ENCODE measurements at regions not wholly inside any gene's neighbourhood (a gene's known extent, or its start where the extent isn't known, plus 50 kb on each side); places are given as distances from the start of the nearest gene placed in this dataset.

- TF ChIP-seq CTCF (IDR thresholded peaks at IDR 0.05 in 2 of 3, conservative IDR thresholded peaks at IDR 0.05 in 1 of 3; ENCODE audit: borderline replicate concordance in 1 of 3, insufficient read depth in 1 of 3, low read depth in 2 of 3, low read length in 2 of 3) (no peak), FOSL1 (IDR thresholded peaks at IDR 0.05; ENCODE audit: low read depth) (no peak), SIN3A (IDR thresholded peaks at IDR 0.05; ENCODE audit: low read depth) (no peak), POLR2A (IDR thresholded peaks at IDR 0.05; ENCODE audit: borderline replicate concordance, extremely low read depth, insufficient read depth, insufficient read length) (no peak), EGR1 (IDR thresholded peaks at IDR 0.05; ENCODE audit: low read depth) (no peak)
Observed at GRCh38 chr6:16058201-16058928, 70.5 kb upstream of the MYLIP start.
